Parathyroid adenoma (tissue), 2 donors: ENCODE measurements at regions not wholly inside any gene's neighbourhood (a gene's known extent, or its start where the extent isn't known, plus 50 kb on each side); places are given as distances from the start of the nearest gene placed in this dataset.

Experiments used
- H2AFZ ChIP-seq: fragments of 300-600 bp; sonication (generic); one replicate; pipeline ENCODE4 v1.7.0; 2017; ENCODE audit warnings: antibody characterized with exemption, mild to moderate bottlenecking
- H3K27ac ChIP-seq: fragments of 300-600 bp; sonication (generic); one replicate; pipeline ENCODE4 v1.7.0; 2017
- H3K27me3 ChIP-seq: fragments of 300-600 bp; sonication (generic); one replicate; pipeline ENCODE4 v1.7.0; 2017; ENCODE audit warnings: low read length; ENCODE audit not compliant: control insufficient read depth, insufficient read depth
- H3K36me3 ChIP-seq: fragments of 300-600 bp; sonication (generic); one replicate; pipeline ENCODE4 v1.7.0; 2017; ENCODE audit warnings: low read length; ENCODE audit not compliant: control insufficient read depth, insufficient read depth
- H3K4me1 ChIP-seq: fragments of 300-600 bp; sonication (generic); one replicate; pipeline ENCODE4 v1.7.0; 2017; ENCODE audit warnings: control low read depth
- H3K4me2 ChIP-seq: fragments of 300-600 bp; sonication (generic); one replicate; pipeline ENCODE4 v1.7.0; 2017; ENCODE audit warnings: low read length
- H3K4me3 ChIP-seq: fragments of 300-600 bp; sonication (generic); one replicate; pipeline ENCODE4 v1.7.0; 2017; ENCODE audit warnings: low read depth, low read length
- H3K79me2 ChIP-seq: fragments of 300-600 bp; sonication (generic); one replicate; pipeline ENCODE4 v1.7.0; 2017; ENCODE audit warnings: control low read depth
- H3K9ac ChIP-seq: fragments of 300-600 bp; sonication (generic); one replicate; pipeline ENCODE4 v1.7.0; 2017; ENCODE audit warnings: mild to moderate bottlenecking
- H3K9me3 ChIP-seq: fragments of 300-600 bp; sonication (generic); one replicate; pipeline ENCODE4 v1.7.0; 2017; ENCODE audit warnings: low read length; ENCODE audit not compliant: control insufficient read depth
- TF ChIP-seq, protein P1 (sequence below): fragments of 300-600 bp; sonication (generic); IDR thresholded peaks from one replicate; pipeline ENCODE4 v1.7.0; 2017; ENCODE audit warnings: antibody characterized with exemption, mild to moderate bottlenecking
- donor health status: primary hyperparathyroidism.

DNA sequence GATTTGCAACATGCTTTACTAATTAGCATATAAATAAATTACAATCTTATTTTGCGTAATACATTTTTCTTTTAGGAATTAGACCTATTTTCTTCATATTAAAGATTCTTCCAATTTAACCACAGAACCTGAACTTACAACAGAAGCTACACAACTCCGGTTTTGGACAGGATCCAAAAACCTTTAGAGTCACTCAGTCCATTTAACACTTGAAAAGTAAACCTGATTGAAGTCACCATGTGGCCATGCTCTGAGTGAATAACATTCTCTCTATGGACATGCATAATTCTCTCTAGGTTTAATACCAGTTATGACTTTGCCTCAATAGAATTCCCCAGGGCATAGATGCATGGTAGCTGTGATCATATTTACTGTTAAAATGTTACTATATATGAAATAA is 751.0 kb downstream of the VGLL3 start:
- no peaks in the 10 kb centered on the region for H3K4me1 ChIP-seq
- no peak overlapping the region for H3K4me3 ChIP-seq
- H3K36me3 ChIP-seq: no peaks in the 10 kb centered on the region
- H3K27ac ChIP-seq: no peak overlapping the region
- no peak overlapping the region for H2AFZ ChIP-seq
- H3K9me3 ChIP-seq: no peaks in the 10 kb centered on the region
- no peaks in the 10 kb centered on the region for H3K27me3 ChIP-seq
- H3K4me2 ChIP-seq: no peak overlapping the region
- no peak overlapping the region for H3K9ac ChIP-seq
- TF ChIP-seq, protein P1, sequence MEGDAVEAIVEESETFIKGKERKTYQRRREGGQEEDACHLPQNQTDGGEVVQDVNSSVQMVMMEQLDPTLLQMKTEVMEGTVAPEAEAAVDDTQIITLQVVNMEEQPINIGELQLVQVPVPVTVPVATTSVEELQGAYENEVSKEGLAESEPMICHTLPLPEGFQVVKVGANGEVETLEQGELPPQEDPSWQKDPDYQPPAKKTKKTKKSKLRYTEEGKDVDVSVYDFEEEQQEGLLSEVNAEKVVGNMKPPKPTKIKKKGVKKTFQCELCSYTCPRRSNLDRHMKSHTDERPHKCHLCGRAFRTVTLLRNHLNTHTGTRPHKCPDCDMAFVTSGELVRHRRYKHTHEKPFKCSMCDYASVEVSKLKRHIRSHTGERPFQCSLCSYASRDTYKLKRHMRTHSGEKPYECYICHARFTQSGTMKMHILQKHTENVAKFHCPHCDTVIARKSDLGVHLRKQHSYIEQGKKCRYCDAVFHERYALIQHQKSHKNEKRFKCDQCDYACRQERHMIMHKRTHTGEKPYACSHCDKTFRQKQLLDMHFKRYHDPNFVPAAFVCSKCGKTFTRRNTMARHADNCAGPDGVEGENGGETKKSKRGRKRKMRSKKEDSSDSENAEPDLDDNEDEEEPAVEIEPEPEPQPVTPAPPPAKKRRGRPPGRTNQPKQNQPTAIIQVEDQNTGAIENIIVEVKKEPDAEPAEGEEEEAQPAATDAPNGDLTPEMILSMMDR: no peak
- no peaks in the 10 kb centered on the region for H3K79me2 ChIP-seq

DNA sequence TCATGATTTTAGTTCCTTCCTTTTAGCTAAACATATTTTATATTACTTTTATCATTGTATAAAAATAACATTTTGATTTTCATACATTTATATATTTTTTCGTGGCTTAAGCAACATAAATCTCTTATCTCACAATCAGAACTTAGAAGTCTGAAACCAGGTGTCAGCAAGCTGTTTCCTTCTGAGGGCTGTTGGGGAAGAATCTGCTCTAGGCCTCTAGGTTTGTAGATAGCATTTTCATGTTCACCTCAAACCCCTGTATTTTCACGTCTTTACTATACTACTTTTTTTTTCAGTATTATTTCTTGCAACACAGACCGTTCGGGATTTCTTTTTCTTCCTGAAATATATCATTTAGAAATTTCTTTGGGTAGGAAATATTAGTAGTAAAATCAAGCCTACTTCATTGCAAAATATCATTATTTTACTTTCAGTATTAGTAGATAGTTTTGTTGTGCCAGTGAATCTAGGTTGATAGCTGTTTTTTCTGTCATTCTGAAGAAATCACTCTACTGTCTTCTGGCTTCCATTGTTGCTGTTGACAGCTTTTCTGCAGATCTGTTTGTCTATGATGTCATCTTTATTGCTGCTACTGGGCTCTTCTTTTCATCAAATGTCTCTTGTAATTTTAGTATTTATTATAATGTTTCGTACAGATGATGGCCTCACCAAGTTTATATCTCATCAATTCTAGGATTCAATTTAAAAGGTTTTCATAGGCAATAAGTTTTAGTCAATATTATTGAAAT is 756.3 kb downstream of the VGLL3 start:
- H2AFZ ChIP-seq: no peak overlapping the region
- H3K4me1 ChIP-seq: no peaks in the 10 kb centered on the region
- H3K9ac ChIP-seq: no peak overlapping the region
- TF ChIP-seq, protein P1: no peak
- H3K4me2 ChIP-seq: no peak overlapping the region
- no peaks in the 10 kb centered on the region for H3K36me3 ChIP-seq
- no peak overlapping the region for H3K27ac ChIP-seq
- H3K9me3 ChIP-seq: no peaks in the 10 kb centered on the region
- H3K4me3 ChIP-seq: no peak overlapping the region
- no peaks in the 10 kb centered on the region for H3K27me3 ChIP-seq
- no peaks in the 10 kb centered on the region for H3K79me2 ChIP-seq

DNA sequence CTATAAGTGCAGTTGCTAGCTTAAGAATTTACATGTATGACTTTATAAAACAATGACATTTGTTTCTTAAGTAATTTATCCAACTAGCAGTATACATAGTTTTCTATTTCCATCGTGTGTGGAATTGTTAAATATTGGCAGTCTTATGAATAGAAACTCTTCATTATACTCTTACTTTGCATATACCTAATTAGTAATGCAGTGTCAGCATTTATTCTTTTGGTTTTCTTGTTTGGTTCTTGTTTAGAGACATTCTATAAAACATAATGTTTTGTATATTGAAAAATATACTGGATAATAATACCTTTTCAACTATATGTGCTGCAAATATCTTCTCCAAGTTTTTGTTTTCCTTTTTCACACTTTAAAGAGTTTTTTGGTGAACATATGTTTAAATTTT is 760.2 kb downstream of the VGLL3 start:
- Histone ChIP-seq H3K9ac (no peak overlapping the region), H3K4me1 (no peaks in the 10 kb centered on the region), H3K9me3 (no peaks in the 10 kb centered on the region), H3K4me3 (no peak overlapping the region), H3K27ac (no peak overlapping the region), H3K27me3 (no peaks in the 10 kb centered on the region), H3K4me2 (no peak overlapping the region), H3K36me3 (no peaks in the 10 kb centered on the region), H2AFZ (no peak overlapping the region), H3K79me2 (no peaks in the 10 kb centered on the region)
- TF ChIP-seq, protein P1: no peak

DNA sequence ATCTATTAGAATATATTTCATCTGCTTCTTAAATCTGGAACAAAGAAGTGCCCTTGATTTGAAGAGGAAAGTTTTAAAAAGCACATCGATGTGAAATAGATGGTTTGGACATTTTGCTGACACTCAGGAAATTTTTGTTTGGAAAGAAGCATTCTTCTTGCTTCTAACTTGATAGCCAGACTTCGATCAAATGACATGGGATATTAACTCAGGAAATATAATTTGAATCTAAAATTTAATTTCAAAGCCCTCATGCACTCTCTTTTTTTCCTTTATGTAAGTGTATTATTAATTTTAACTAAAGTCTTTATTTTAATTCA is 761.2 kb downstream of the VGLL3 start:
- TF ChIP-seq, protein P1: no peak
- Histone ChIP-seq H3K36me3 (no peaks in the 10 kb centered on the region), H3K4me3 (no peak overlapping the region), H3K79me2 (no peaks in the 10 kb centered on the region), H3K9ac (no peak overlapping the region), H3K4me2 (no peak overlapping the region), H3K27me3 (no peaks in the 10 kb centered on the region), H3K27ac (no peak overlapping the region), H2AFZ (no peak overlapping the region), H3K9me3 (no peaks in the 10 kb centered on the region), H3K4me1 (no peaks in the 10 kb centered on the region)

DNA sequence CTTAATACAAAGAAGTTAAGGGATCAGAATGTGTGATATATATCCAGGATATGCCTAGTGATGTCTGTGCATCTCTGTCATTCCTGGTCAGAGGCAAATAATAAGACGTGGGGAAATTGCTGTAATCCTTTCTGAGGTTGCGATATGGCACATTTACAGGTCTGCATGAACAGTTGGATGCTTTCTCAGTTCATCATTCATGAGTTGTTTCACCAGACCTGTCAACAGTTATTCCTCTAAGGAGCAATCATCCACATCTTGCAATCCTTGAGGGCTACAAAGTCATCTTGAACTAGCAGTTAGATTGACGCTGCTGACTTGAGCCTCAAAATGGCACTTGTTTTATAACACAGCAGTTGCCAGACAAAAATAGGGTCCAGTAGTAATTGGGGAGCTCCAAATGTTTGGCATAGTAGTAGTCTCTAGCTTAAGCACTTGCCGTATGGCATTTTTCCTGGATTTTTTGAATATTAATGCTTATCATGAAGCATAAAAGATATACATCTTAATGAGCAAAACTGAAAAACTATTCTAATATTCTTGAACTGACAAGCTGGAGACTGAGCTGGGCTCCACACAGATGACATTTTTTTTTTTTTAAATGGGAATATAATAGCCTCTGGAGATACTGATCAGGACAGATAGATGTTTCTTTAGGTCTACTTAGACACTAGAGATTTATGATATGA is 761.7 kb downstream of the VGLL3 start:
- Histone ChIP-seq H2AFZ (no peak overlapping the region), H3K79me2 (no peaks in the 10 kb centered on the region), H3K4me1 (no peaks in the 10 kb centered on the region), H3K27ac (no peak overlapping the region), H3K4me2 (no peak overlapping the region), H3K27me3 (no peaks in the 10 kb centered on the region), H3K4me3 (no peak overlapping the region), H3K9me3 (no peaks in the 10 kb centered on the region), H3K9ac (no peak overlapping the region), H3K36me3 (no peaks in the 10 kb centered on the region)
- TF ChIP-seq, protein P1: no peak
